ENCODE measurements at regions not wholly inside any gene's neighbourhood (a gene's known extent, or its start where the extent isn't known, plus 50 kb on each side); places are given as distances from the start of the nearest gene placed in this dataset.

GRCh38 chrX:23251043-23251442 lies 83.6 kb upstream of the PTCHD1 start:
- peaks cover 3% of the 10 kb centered on the region for H3K9me3 Mint-ChIP-seq (ENCODE audit: insufficient read depth)
- DNase-seq (no peak), ATAC-seq (ENCODE audit: low read depth) (no peak)
- POLR2A ChIA-PET, result no interaction called here
- H3K4me1 Mint-ChIP-seq, result no peaks in the 10 kb centered on the region
- H3K4me3 Mint-ChIP-seq, result no peak overlapping the region
- TF ChIP-seq CTCF (IDR thresholded peaks at IDR 0.05) (no peak), EZH2 (IDR thresholded peaks at IDR 0.05; ENCODE audit: borderline replicate concordance, insufficient read depth, low read depth, low read length, poor library complexity, severe bottlenecking) (no peak)
- Histone ChIP-seq H3K36me3 (replicated peaks in 1 of 2; ENCODE audit: control extremely low read depth in 1 of 2, control insufficient read depth in 1 of 2, extremely low read depth in 1 of 2, insufficient read depth in 2 of 2, low read length in 1 of 2) (no peaks in the 10 kb centered on the region), H4K20me1 (ENCODE audit: control insufficient read depth, insufficient read depth, low read length, poor library complexity, severe bottlenecking) (no peaks in the 10 kb centered on the region), H3K4me3 (ENCODE audit: control extremely low read depth in 1 of 5, extremely low read depth in 1 of 5, insufficient read depth in 1 of 5, low read depth in 2 of 5, low read length in 4 of 5) (no peak overlapping the region), H3K4me1 (ENCODE audit: control insufficient read depth in 2 of 2, insufficient read depth in 2 of 2, low read length in 2 of 2) (no peaks in the 10 kb centered on the region), H3K9me3 (ENCODE audit: control extremely low read depth in 1 of 3, control insufficient read depth in 2 of 3, insufficient read depth in 1 of 3, low read length in 2 of 3) (peaks cover 0 to 2% (median 0%) of the 10 kb centered on the region in 3 donors), H3K27me3 (replicated peaks in 1 of 4; ENCODE audit: control extremely low read depth in 1 of 4, control insufficient read depth in 3 of 4, insufficient read depth in 4 of 4, low read length in 3 of 4) (no peaks in the 10 kb centered on the region), H3K79me2 (ENCODE audit: control insufficient read depth, insufficient read depth, low read length) (no peaks in the 10 kb centered on the region), H2AFZ (ENCODE audit: insufficient read depth, low read depth, low read length, poor library complexity, severe bottlenecking) (no peak overlapping the region), H3K27ac (ENCODE audit: low read length in 2 of 2) (no peak overlapping the region), H3K4me2 (replicated peaks; ENCODE audit: low read depth, low read length, poor library complexity, severe bottlenecking) (no peak overlapping the region), H3K9ac (ENCODE audit: low read length) (no peak overlapping the region)
- CTCF ChIA-PET, result no interaction called here
- intact Hi-C loops (cut with micrococcal nuclease), result no loop called here
- no peaks in the 10 kb centered on the region for H3K27me3 Mint-ChIP-seq
- WGBS (ENCODE audit: insufficient coverage), result 83% methylated on average over 1 of the region's 1 CpG
- H3K27ac Mint-ChIP-seq, result no peak overlapping the region

- ChIA-PET CTCF (no interaction called here), POLR2A (no interaction called here)
- Histone ChIP-seq H3K4me1 (ENCODE audit: control insufficient read depth in 2 of 2, insufficient read depth in 2 of 2, low read length in 2 of 2) (no peaks in the 10 kb centered on the region), H3K9me3 (ENCODE audit: control extremely low read depth in 1 of 3, control insufficient read depth in 2 of 3, insufficient read depth in 1 of 3, low read length in 2 of 3) (no peaks in the 10 kb centered on the region), H3K4me3 (ENCODE audit: control extremely low read depth in 1 of 5, extremely low read depth in 1 of 5, insufficient read depth in 1 of 5, low read depth in 2 of 5, low read length in 4 of 5) (no peak overlapping the region), H3K79me2 (ENCODE audit: control insufficient read depth, insufficient read depth, low read length) (no peaks in the 10 kb centered on the region), H3K27ac (ENCODE audit: low read length in 2 of 2) (no peak overlapping the region), H3K4me2 (replicated peaks; ENCODE audit: low read depth, low read length, poor library complexity, severe bottlenecking) (no peak overlapping the region), H2AFZ (ENCODE audit: insufficient read depth, low read depth, low read length, poor library complexity, severe bottlenecking) (no peak overlapping the region), H3K9ac (ENCODE audit: low read length) (no peak overlapping the region), H4K20me1 (ENCODE audit: control insufficient read depth, insufficient read depth, low read length, poor library complexity, severe bottlenecking) (no peaks in the 10 kb centered on the region), H3K36me3 (replicated peaks in 1 of 2; ENCODE audit: control extremely low read depth in 1 of 2, control insufficient read depth in 1 of 2, extremely low read depth in 1 of 2, insufficient read depth in 2 of 2, low read length in 1 of 2) (no peaks in the 10 kb centered on the region), H3K27me3 (replicated peaks in 1 of 4; ENCODE audit: control extremely low read depth in 1 of 4, control insufficient read depth in 3 of 4, insufficient read depth in 4 of 4, low read length in 3 of 4) (no peaks in the 10 kb centered on the region)
- no peak for TF ChIP-seq EZH2 (IDR thresholded peaks at IDR 0.05; ENCODE audit: borderline replicate concordance, insufficient read depth, low read depth, low read length, poor library complexity, severe bottlenecking)
- no CpG with 5 or more reads among the region's 3 CpGs for WGBS (ENCODE audit: insufficient coverage)
- Mint-ChIP-seq H3K27ac (no peak overlapping the region), H3K9me3 (ENCODE audit: insufficient read depth) (no peaks in the 10 kb centered on the region), H3K27me3 (no peaks in the 10 kb centered on the region), H3K4me1 (no peaks in the 10 kb centered on the region), H3K4me3 (no peak overlapping the region)
- DNase-seq, result no peak
- intact Hi-C loops (cut with micrococcal nuclease), result no loop called here
- ATAC-seq (ENCODE audit: low read depth), result no peak
Observed at GRCh38 chrX:23263892-23264291, 70.8 kb upstream of the PTCHD1 start.

Measured in B cell (primary cell).